Right atrium auricular region (tissue), 2 donors: ENCODE measurements at regions not wholly inside any gene's neighbourhood (a gene's known extent, or its start where the extent isn't known, plus 50 kb on each side); places are given as distances from the start of the nearest gene placed in this dataset.

Experiments
- DNase-seq: peaks from one replicate; pipeline ENCODE4 v3.0.0-alpha.2; 2019; ENCODE audit warnings: low spot score
- H3K27ac ChIP-seq, 2 donors: fragments of 200-600 bp; sonication (generic); 1 replicate in 1 of 2; 2 replicates in 1 of 2; pipeline ENCODE4 v1.5.1; 2016 to 2019
- H3K27me3 ChIP-seq, 2 donors: fragments of 200-600 bp; sonication (generic); one replicate each; pipeline versions ENCODE4 v1.5.1 to v1.6.0; 2017 to 2019
- H3K36me3 ChIP-seq: fragments of 200-600 bp; sonication (generic); one replicate; pipeline ENCODE4 v1.5.1; 2016
- H3K4me1 ChIP-seq, 2 donors: fragments of 200-600 bp; sonication (generic); one replicate each; pipeline versions ENCODE4 v1.5.1 to v1.6.0; 2017 to 2019
- H3K4me3 ChIP-seq, 2 donors: fragments of 200-600 bp; sonication (generic); 1 replicate in 1 of 2; 2 replicates in 1 of 2; pipeline ENCODE4 v1.5.1; 2017 to 2019; ENCODE audit warnings: mild to moderate bottlenecking in 1 of 2, moderate library complexity in 1 of 2
- H3K9me3 ChIP-seq, 2 donors: fragments of 200-600 bp; sonication (generic); one replicate each; pipeline ENCODE4 v1.5.1; 2019
- CTCF ChIP-seq, 2 donors: fragments of 200-600 bp; sonication (generic); IDR thresholded peaks; one replicate each; pipeline ENCODE4 v1.5.1; 2019; ENCODE audit warnings: antibody characterized with exemption in 2 of 2

GRCh38 chr12:92492995-92493394 is 209.8 kb upstream of the PLEKHG7 start:
- no peaks in the 10 kb centered on the region for H3K27me3 ChIP-seq
- DNase-seq: no peak
- H3K9me3 ChIP-seq: no peaks in the 10 kb centered on the region
- H3K4me3 ChIP-seq: no peak overlapping the region
- peaks cover 0 to 9% of the 10 kb centered on the region in 2 donors for H3K4me1 ChIP-seq
- no peak for TF ChIP-seq CTCF (IDR thresholded peaks at IDR 0.05)
- no peak overlapping the region for H3K27ac ChIP-seq
- H3K36me3 ChIP-seq: no peaks in the 10 kb centered on the region

- no peak overlapping the region for H3K27ac ChIP-seq
- no peak overlapping the region for H3K4me3 ChIP-seq
- no peak for TF ChIP-seq CTCF (IDR thresholded peaks at IDR 0.05)
- peaks cover 0 to 9% of the 10 kb centered on the region in 2 donors for H3K4me1 ChIP-seq
- no peaks in the 10 kb centered on the region for H3K36me3 ChIP-seq
- H3K27me3 ChIP-seq: no peaks in the 10 kb centered on the region
- H3K9me3 ChIP-seq: no peaks in the 10 kb centered on the region
- DNase-seq: no peak
Measured at GRCh38 chr12:92492291-92492690, 210.5 kb upstream of the PLEKHG7 start.

- no peak for DNase-seq
- Histone ChIP-seq H3K4me1 (peaks cover 0 to 4% of the 10 kb centered on the region in 2 donors), H3K27ac (no peak overlapping the region), H3K36me3 (no peaks in the 10 kb centered on the region), H3K4me3 (no peak overlapping the region), H3K27me3 (no peaks in the 10 kb centered on the region), H3K9me3 (no peaks in the 10 kb centered on the region)
- no peak for TF ChIP-seq CTCF (IDR thresholded peaks at IDR 0.05)
Measured at GRCh38 chr12:92489781-92490180, 213.0 kb upstream of the PLEKHG7 start.

GRCh38 chr12:92488735-92489134 is 214.1 kb upstream of the PLEKHG7 start:
- Histone ChIP-seq H3K9me3 (no peaks in the 10 kb centered on the region), H3K4me1 (no peaks in the 10 kb centered on the region)
- no peak for TF ChIP-seq CTCF (IDR thresholded peaks at IDR 0.05)

GRCh38 chr12:92487138-92487485 is 215.7 kb upstream of the PLEKHG7 start:
- TF ChIP-seq CTCF (IDR thresholded peaks at IDR 0.05): no peak
- Histone ChIP-seq H3K27me3 (no peaks in the 10 kb centered on the region), H3K9me3 (no peaks in the 10 kb centered on the region), H3K4me3 (no peak overlapping the region), H3K36me3 (no peaks in the 10 kb centered on the region), H3K4me1 (no peaks in the 10 kb centered on the region), H3K27ac (no peak overlapping the region)
- DNase-seq: no peak

More at GRCh38 chr12:92488735-92489134, 214.1 kb upstream of the PLEKHG7 start:
- Histone ChIP-seq H3K4me3 (no peak overlapping the region), H3K27me3 (no peaks in the 10 kb centered on the region), H3K36me3 (no peaks in the 10 kb centered on the region), H3K27ac (no peak overlapping the region)
- no peak for DNase-seq

GRCh38 chr12:92486443-92487137 is 216.2 kb upstream of the PLEKHG7 start:
- no peak for DNase-seq
- no peaks in the 10 kb centered on the region for H3K4me1 ChIP-seq
- no peaks in the 10 kb centered on the region for H3K27me3 ChIP-seq
- no peak overlapping the region for H3K4me3 ChIP-seq
- no peaks in the 10 kb centered on the region for H3K9me3 ChIP-seq
- H3K27ac ChIP-seq: no peak overlapping the region
- no peak for TF ChIP-seq CTCF (IDR thresholded peaks at IDR 0.05)
- no peaks in the 10 kb centered on the region for H3K36me3 ChIP-seq
